ENCODE measurements at regions not wholly inside any gene's neighbourhood (a gene's known extent, or its start where the extent isn't known, plus 50 kb on each side); places are given as distances from the start of the nearest gene placed in this dataset.
"Not testable (repeated sequence)": the region's sequence is repeated elsewhere in the genome, so short reads cannot be mapped to it uniquely, and the experiment has no call there.

GRCh38 chr18:70781860-70782453 lies 493.1 kb downstream of the SOCS6 start:
- DNase-seq (ENCODE audit: low spot score) = peak; percentile 36

- not testable (repeated sequence) for DNase-seq (ENCODE audit: low spot score)
Measured at GRCh38 chr18:70766254-70766653, 477.4 kb downstream of the SOCS6 start.

GRCh38 chr18:70762812-70763211 lies 474.0 kb downstream of the SOCS6 start:
- DNase-seq (ENCODE audit: low spot score) = no peak

GRCh38 chr18:70758780-70759179 lies 469.9 kb downstream of the SOCS6 start:
- no peak for DNase-seq (ENCODE audit: low spot score)

- DNase-seq (ENCODE audit: low spot score) = no peak
Measured at GRCh38 chr18:70754486-70754885, 465.6 kb downstream of the SOCS6 start.

- DNase-seq (ENCODE audit: low spot score) = no peak
Measured at GRCh38 chr18:70732916-70733315, 444.1 kb downstream of the SOCS6 start.

GRCh38 chr18:70732188-70732587 lies 443.3 kb downstream of the SOCS6 start:
- DNase-seq (ENCODE audit: low spot score) = no peak

- no peak for DNase-seq (ENCODE audit: low spot score)
Measured at GRCh38 chr18:70720607-70721006, 431.8 kb downstream of the SOCS6 start.

- no peak for DNase-seq (ENCODE audit: low spot score)
Measured at GRCh38 chr18:70709720-70710119, 420.9 kb downstream of the SOCS6 start.

GRCh38 chr18:70709144-70709543 lies 420.3 kb downstream of the SOCS6 start:
- no peak for DNase-seq (ENCODE audit: low spot score)

GRCh38 chr18:70705831-70706416 lies 417.1 kb downstream of the SOCS6 start:
- no peak for DNase-seq (ENCODE audit: low spot score)

- no peak for DNase-seq (ENCODE audit: low spot score)
Measured at GRCh38 chr18:70700496-70700895, 411.7 kb downstream of the SOCS6 start.

- DNase-seq (ENCODE audit: low spot score) = no peak
Measured at GRCh38 chr18:70698574-70698973, 409.7 kb downstream of the SOCS6 start.

- no peak for DNase-seq (ENCODE audit: low spot score)
Measured at GRCh38 chr18:70693246-70693645, 404.4 kb downstream of the SOCS6 start.

GRCh38 chr18:70689765-70690164 lies 400.9 kb downstream of the SOCS6 start:
- not testable (repeated sequence) for DNase-seq (ENCODE audit: low spot score)

GRCh38 chr18:70688286-70688685 lies 399.4 kb downstream of the SOCS6 start:
- DNase-seq (ENCODE audit: low spot score) = no peak

GRCh38 chr18:70684821-70685220 lies 396.0 kb downstream of the SOCS6 start:
- DNase-seq (ENCODE audit: low spot score) = no peak

GRCh38 chr18:70683263-70683662 lies 394.4 kb downstream of the SOCS6 start:
- DNase-seq (ENCODE audit: low spot score) = no peak

GRCh38 chr18:70674896-70675295 lies 386.1 kb downstream of the SOCS6 start:
- DNase-seq (ENCODE audit: low spot score) = no peak

- no peak for DNase-seq (ENCODE audit: low spot score)
Measured at GRCh38 chr18:70673831-70674230, 385.0 kb downstream of the SOCS6 start.

GRCh38 chr18:70672581-70672980 lies 383.7 kb downstream of the SOCS6 start:
- DNase-seq (ENCODE audit: low spot score) = no peak

GRCh38 chr18:70671889-70672565 lies 383.2 kb downstream of the SOCS6 start:
- DNase-seq (ENCODE audit: low spot score) = no peak

GRCh38 chr18:70666936-70667335 lies 378.1 kb downstream of the SOCS6 start:
- DNase-seq (ENCODE audit: low spot score) = no peak

GRCh38 chr18:70663141-70663540 lies 374.3 kb downstream of the SOCS6 start:
- DNase-seq (ENCODE audit: low spot score) = no peak

Data from SW480 (cell line).